HFF-Myc (cell line): ENCODE measurements at regions not wholly inside any gene's neighbourhood (a gene's known extent, or its start where the extent isn't known, plus 50 kb on each side); places are given as distances from the start of the nearest gene placed in this dataset.

ENCODE experiments used
- DNase-seq: peaks from one replicate; pipeline ENCODE4 v3.0.0-alpha.2; 2011; ENCODE audit warnings: low read depth; ENCODE audit errors: extremely low read depth
- H3K4me3 ChIP-seq: replicated peaks from 2 replicates; pipeline ENCODE4 v1.5.1; 2011; ENCODE audit warnings: low read depth, mild to moderate bottlenecking, control low read depth, low read length
- TF ChIP-seq, protein P1 (sequence below): IDR thresholded peaks from 2 replicates; pipeline ENCODE4 v1.5.1; 2012; ENCODE audit warnings: mild to moderate bottlenecking, low read depth, low read length, control low read depth; ENCODE audit errors: missing control alignments

DNA sequence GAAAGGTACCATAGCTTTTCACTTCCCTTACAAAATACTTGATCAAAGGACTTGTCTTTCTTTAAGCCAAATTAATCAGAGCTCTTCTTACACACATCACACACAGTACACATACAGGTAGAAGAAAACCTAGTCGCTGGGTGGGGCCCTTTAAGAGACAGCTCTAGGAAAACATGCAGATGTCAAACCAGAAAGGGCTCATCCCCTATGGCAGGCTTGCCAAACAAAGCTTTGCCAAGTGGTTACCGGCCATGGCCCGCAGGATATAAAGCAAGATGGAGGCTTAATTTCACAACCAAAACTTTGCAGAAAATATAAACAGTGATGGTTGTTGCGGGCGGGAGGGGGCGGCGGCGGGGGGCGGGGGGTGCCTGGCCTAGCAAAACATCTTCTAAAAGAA, 2156.0 kb upstream of the PIK3C3 start:
- H3K4me3 ChIP-seq, result peak overlapping the region; percentile 58
- TF ChIP-seq, protein P1, sequence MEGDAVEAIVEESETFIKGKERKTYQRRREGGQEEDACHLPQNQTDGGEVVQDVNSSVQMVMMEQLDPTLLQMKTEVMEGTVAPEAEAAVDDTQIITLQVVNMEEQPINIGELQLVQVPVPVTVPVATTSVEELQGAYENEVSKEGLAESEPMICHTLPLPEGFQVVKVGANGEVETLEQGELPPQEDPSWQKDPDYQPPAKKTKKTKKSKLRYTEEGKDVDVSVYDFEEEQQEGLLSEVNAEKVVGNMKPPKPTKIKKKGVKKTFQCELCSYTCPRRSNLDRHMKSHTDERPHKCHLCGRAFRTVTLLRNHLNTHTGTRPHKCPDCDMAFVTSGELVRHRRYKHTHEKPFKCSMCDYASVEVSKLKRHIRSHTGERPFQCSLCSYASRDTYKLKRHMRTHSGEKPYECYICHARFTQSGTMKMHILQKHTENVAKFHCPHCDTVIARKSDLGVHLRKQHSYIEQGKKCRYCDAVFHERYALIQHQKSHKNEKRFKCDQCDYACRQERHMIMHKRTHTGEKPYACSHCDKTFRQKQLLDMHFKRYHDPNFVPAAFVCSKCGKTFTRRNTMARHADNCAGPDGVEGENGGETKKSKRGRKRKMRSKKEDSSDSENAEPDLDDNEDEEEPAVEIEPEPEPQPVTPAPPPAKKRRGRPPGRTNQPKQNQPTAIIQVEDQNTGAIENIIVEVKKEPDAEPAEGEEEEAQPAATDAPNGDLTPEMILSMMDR, result no peak
- DNase-seq, result no peak

DNA sequence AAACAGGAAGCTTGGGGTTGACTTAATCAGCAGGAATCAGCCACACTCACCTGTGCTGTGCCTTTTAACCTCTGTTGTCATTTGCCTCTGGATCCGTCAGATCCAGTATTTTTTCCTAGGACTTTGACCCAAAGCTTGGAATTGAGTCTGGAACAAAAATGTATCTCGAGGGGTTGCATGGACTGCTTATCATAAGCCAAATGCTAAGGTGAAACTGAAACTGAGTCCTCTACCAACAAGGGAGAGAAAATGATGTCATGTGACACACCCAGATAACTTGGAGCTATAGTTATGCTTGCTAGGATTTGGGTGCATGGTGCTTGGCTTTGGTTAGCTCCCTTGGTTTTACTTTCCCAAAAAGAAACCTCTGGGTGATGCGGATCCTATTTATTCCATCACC, 2158.6 kb upstream of the PIK3C3 start:
- TF ChIP-seq, protein P1, result no peak
- H3K4me3 ChIP-seq, result no peak overlapping the region
- DNase-seq, result no peak

DNA sequence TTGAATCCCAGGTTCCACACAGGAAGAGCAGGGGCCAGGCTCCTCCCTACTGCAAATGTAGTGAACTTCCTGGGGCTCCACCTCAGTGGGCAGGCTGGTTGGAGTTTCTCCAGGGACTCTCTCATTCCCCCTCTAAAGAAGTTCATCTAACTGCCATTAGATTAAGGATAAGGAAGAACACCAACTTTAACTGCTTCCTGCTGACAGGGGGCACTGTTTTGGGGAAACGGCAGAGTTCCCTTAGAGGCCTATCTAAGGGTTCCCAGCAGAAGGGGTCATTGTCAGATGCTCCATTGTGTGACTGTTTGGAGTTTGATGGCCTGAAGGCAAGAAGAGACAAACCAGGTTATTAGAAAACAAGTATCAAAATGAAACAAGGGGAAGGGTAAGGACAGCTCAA, 2159.7 kb upstream of the PIK3C3 start:
- DNase-seq, result no peak
- no peak overlapping the region for H3K4me3 ChIP-seq
- TF ChIP-seq, protein P1, result peak; percentile 6

DNA sequence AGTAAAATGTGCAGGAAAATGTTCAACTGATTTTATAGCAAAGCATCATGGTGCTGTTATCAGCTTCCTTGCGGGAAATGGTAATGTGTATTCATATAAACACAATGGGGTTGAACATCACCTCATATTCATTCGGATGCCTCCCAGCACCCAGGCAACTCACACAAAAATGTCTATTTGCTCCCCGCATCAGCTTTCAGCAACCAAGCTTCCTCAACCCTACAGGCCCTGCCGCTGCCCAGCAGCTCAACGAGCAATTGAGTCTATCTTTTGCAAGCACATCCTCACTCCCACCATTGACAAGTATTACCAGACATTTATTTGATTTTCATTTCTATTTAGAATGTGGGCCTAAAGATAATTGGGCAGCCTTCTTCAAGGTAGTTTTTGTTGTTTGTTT, 2161.4 kb upstream of the PIK3C3 start:
- no peak overlapping the region for H3K4me3 ChIP-seq
- DNase-seq, result no peak
- TF ChIP-seq, protein P1, result no peak

DNA sequence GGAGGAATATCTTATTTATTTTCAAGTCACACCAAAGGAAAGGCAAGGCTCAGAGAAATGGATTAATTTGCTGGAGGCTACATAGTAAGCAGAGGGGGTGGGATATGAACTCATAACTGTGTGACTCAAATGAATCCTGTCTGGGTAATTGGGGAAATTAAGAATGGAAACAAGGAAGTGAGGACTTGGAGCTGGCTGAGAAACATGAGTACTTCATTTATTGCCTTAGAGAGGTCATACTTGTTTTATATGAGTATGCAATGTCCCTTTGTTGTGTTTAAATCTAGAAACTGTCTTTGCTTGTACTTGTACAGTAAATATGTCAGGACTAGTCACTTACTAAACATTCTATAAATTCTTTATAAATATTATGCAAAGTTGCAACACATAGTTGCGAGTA, 2166.7 kb upstream of the PIK3C3 start:
- no peak for DNase-seq
- TF ChIP-seq, protein P1, result no peak
- H3K4me3 ChIP-seq, result no peak overlapping the region

DNA sequence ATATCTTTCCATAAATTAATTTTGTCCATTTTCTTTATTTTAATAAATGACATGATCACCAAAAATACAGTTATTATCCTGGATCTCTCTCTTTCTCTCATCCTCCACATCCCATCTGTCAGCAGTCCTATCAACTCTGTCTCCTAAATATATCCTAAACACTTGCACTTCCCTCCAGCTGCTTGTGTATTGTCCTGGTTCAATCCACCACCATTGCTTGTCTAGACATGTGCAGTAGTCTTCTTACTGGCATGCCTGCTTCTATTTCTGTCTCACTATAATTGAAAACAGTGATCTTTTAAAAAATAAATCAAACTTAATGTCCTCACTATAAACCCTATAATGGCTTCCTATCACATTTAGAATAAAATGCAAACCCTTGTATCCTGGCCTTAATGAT, 2168.6 kb upstream of the PIK3C3 start:
- TF ChIP-seq, protein P1, result no peak
- H3K4me3 ChIP-seq, result no peak overlapping the region
- DNase-seq, result no peak

DNA sequence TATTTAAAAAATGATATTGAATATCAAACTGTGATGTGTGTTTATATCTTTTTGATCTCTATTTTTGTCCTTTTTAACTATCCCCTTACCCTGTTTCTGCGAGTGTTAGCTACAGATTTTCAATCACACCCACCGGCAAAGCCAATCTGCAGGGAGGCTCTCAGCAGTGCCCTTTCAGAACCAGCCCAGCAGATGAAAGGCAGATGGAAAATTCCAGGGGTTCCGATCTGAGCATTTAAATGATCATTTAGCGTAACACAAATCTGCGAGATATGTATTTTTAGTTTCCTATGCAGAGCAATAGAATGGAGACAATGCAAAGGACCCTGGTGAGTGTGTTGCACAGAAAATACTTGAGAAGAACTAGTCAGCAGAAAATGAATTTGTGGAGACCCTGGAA, 2170.5 kb upstream of the PIK3C3 start:
- H3K4me3 ChIP-seq, result no peak overlapping the region
- TF ChIP-seq, protein P1, result no peak
- no peak for DNase-seq
